ENCODE measurements at regions not wholly inside any gene's neighbourhood (a gene's known extent, or its start where the extent isn't known, plus 50 kb on each side); places are given as distances from the start of the nearest gene placed in this dataset.
"Not testable (repeated sequence)": the region's sequence is repeated elsewhere in the genome, so short reads cannot be mapped to it uniquely, and the experiment has no call there.

DNA sequence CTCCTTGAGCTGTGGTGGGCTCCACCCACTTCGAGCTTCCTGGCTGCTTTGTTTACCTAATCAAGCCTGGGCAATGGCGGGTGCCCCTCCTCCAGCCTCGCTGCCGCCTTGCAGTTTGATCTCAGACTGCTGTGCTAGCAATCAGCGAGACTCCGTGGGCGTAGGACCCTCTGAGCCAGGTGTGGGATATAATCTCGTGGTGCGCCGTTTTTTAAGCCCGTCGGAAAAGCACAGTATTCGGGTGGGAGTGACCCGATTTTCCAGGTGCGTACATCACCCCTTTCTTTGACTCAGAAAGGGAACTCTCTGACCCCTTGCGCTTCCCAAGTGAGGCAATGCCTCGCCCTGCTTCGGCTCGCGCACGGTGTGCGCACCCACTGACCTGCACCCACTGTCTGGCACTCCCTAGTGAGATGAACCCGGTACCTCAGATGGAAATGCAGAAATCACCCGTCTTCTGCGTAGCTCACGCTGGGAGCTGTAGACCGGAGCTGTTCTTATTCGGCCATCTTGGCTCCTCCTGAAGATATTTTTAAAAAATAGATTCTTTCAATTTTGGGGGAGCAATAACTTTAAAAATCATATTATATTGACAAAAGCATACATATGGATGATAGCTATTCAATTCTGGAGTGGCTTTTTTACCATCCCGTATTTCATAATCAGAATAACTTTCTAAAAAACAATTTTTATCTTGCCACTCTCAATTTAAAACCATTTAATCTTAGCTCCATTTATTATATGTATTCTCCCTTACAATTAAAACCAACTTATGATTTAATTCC, 517.5 kb upstream of the NUDT12 start:
- DNase-seq = not testable (repeated sequence)

- no peak for DNase-seq
Measured at GRCh38 chr5:104071887-104072286, 509.3 kb upstream of the NUDT12 start.

GRCh38 chr5:104062621-104063377, 500.2 kb upstream of the NUDT12 start:
- peak in 1 of 58 donors; percentile 53 for DNase-seq

DNA sequence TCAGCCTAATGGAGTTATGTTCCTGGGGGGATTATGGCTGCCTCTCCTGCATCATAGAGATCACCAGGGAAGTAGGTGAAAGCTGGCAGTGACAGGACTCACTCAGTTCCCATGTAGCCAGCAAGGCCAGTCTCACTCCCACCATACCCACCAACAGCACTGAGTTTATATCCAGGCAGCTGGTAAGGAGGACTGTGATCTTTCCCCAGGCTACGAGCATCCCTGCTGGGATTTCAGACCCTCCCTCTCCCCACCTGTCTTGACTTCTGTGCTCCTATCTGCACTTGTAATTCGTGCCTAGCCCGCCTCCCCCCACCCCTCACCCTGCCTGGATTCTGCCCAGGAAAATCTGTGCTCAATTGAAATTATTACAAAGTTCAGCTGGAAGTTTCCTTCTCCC, 499.1 kb upstream of the NUDT12 start:
- no peak for DNase-seq

- no peak for DNase-seq
Measured at GRCh38 chr5:104053353-104053649, 490.7 kb upstream of the NUDT12 start.

GRCh38 chr5:104052558-104053352, 490.2 kb upstream of the NUDT12 start:
- DNase-seq = no peak

DNA sequence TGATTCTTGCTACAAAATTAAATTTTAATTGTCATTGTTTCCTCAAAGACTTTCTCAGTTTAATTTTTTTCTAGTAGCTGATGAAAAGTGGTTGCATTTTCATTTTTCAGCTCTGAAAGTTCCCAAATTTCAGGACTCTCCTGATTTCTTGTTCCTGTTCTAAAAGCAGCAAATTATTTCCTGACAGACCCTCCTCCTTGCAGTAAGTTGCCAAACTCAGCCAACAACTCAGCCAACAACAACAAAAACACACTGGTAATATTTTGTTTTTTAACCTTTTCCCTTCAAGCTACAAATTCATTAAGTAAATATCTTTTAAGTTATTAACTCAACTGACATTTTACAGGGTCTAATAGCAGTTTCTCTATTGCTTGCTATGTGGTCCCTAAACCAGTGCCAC, 487.8 kb upstream of the NUDT12 start:
- no peak for DNase-seq

DNA sequence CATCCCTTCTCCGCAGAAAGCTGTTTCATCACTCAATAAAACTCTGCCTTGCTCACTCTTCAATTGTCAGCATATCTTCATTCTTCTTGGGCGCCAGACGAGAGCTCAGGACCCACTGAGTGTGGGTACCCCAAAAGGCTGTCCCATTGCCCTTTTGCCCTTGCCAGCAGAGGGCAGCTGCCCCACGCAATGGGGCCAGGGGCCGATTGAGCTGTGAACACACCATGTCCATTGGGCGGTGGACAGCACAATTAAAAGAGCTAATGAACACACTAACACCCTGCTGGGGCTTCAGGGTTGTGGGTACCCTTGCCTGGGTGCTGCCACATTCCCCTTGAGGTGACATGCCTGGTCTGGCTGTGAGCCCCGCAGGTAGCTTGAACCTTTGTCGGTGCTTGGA, 487.2 kb upstream of the NUDT12 start:
- DNase-seq = no peak

DNA sequence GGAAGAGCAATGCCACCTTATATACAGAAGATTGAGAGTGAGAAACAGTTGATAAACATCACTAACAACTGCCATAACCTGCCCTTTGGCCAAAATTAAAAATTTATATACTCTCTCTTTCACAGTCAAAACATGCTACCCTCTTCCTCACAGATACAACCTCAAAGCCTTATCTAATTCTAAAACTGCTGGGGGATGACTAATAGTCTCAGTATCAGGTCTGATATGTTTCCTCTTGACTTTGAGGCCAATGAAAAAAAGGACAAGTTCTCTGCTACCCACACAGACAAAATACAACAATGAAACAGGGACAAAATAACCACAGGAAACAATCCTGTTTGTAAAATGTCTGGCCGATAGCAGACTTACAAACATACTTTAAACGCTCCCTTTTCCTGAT, 485.6 kb upstream of the NUDT12 start:
- no peak for DNase-seq

GRCh38 chr5:104045987-104046386, 483.4 kb upstream of the NUDT12 start:
- no peak for DNase-seq

DNA sequence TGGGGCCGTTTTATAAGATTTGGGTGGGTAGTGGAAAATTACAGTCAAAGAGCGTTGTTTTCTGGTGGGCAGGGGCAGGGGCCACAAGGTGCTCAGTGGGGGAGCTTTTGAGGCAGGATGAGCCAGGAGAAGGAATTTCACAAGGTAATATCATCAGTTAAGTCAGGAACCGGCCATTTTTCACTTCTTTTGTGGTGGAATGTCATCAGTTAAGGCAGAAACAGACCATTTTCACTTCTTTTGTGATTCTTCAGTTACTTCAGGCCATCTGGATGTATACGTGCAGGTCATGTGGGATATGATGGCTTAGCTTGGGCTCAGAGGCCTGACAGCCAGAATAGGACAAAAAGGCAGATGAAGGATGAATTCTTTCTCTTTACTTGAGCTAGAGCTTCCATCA, 477.3 kb upstream of the NUDT12 start:
- DNase-seq = not testable (repeated sequence)

GRCh38 chr5:104037136-104037535, 474.5 kb upstream of the NUDT12 start:
- not testable (repeated sequence) for DNase-seq

- not testable (repeated sequence) for DNase-seq
Measured at GRCh38 chr5:104033186-104033585, 470.6 kb upstream of the NUDT12 start.

GRCh38 chr5:104024538-104024937, 461.9 kb upstream of the NUDT12 start:
- DNase-seq = no peak

- DNase-seq = no peak
Measured at GRCh38 chr5:104023739-104024138, 461.1 kb upstream of the NUDT12 start.

DNA sequence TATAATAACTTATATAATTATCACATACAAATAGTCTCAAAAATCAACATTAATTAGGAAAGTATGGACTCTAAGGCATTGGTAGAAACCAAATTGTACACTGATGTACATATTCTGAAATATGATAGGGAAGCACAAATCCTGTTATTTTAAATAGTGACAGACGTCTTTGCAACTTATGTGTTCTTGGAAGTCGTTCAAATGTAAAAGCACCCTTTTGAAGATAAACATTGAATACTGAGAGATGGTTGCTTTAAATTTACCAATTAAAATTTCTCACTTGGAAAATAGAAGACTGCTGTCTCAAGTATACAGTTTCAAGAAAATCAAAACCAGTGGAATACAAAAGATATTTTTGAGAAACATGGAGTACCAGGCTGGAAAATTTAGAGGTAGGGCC, 457.4 kb upstream of the NUDT12 start:
- no peak for DNase-seq

DNA sequence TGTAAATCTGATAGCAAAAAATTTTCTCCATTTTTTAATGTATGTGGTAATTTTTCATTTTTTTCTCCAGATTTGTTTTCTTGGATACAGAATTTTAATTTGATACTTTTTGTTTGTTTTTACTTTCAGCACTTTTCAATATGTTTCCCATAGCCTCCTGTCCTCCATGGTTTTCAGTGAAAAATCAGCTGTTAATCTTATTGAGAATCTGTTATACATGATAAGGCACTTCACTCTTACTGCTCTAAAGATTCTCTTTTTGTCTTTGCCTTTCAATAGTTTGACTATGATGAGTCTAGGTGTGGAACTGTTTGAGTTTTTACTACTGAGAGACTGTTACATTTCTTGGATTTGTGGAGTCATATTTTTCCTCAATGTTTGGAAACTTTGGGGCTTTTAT, 455.7 kb upstream of the NUDT12 start:
- no peak for DNase-seq

DNA sequence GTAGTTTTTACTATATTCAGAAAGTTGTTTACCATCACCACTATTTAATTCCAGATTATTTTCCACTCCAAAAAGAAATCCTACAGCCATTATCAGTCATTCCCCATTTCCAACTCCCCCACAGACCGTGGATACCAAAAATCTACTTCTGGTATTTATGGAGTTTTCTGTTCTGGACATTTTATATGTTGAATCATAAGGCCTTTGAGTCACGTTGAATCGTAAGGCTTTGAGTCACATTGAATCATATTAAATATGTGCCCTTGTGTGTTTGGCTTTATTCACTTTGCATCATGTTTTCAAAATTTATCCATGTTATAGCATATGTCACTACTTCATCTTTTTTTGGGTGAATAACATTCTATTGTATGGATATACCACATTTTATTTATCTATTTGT, 454.1 kb upstream of the NUDT12 start:
- no peak for DNase-seq

DNA sequence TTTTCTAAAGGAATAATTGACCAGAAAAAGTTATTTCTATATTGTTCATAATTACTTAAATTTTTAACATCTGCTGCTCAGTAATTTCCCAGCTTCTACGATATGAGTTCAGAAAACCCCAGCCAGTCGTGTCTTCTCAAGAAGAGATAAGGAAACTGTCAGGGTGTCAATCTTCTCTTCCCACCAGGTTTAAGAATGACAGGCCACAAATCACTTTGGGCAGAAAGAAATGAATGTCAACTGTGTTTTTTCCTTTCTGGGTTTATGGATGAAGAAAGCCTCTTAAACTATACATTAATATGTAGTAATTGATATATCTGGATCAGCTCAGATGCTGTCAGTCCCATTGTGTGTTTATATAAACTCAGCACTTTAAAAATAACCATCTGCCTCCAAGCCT, 453.2 kb upstream of the NUDT12 start:
- DNase-seq = no peak

GRCh38 chr5:104002783-104003182, 440.2 kb upstream of the NUDT12 start:
- not testable (repeated sequence) for DNase-seq

GRCh38 chr5:104001136-104001535, 438.5 kb upstream of the NUDT12 start:
- DNase-seq = no peak

DNA sequence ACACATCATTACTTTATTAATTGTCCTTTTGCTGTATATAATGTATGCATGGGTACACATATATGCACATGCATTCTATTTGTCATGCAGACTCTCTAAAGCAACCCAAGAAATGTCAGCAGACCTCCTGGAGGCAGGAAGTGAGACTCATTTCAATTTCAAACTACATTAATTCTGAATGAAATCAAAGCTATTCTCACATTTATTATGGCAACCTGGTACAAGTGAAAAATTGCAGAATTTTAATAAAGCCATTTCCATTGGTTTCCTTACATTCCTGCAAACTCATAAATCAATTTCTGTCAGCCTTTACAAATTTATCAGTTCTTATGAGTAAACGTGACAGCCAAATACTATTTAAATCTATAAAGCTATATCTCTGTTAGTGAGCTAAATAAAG, 430.4 kb upstream of the NUDT12 start:
- no peak for DNase-seq

All from anterior cingulate cortex (tissue), 58 donors.